PC-9 (cell line): ENCODE measurements at regions not wholly inside any gene's neighbourhood (a gene's known extent, or its start where the extent isn't known, plus 50 kb on each side); places are given as distances from the start of the nearest gene placed in this dataset.

Source experiments
- EZH2 ChIP-seq: fragments of 200-600 bp; sonication (generic); IDR thresholded peaks from 2 replicates; pipeline ENCODE4 v1.8.0; 2017; ENCODE audit warnings: antibody characterized with exemption, low read depth
- TF ChIP-seq, protein P1 (sequence below): fragments of 200-600 bp; sonication (generic); conservative IDR thresholded peaks from 2 replicates; pipeline ENCODE4 v1.6.1; 2017; ENCODE audit warnings: mixed run types, antibody characterized with exemption, mild to moderate bottlenecking, moderate library complexity

GRCh38 chr2:139769633-139770032 lies 989.4 kb upstream of the NXPH2 start:
- TF ChIP-seq, protein P1, sequence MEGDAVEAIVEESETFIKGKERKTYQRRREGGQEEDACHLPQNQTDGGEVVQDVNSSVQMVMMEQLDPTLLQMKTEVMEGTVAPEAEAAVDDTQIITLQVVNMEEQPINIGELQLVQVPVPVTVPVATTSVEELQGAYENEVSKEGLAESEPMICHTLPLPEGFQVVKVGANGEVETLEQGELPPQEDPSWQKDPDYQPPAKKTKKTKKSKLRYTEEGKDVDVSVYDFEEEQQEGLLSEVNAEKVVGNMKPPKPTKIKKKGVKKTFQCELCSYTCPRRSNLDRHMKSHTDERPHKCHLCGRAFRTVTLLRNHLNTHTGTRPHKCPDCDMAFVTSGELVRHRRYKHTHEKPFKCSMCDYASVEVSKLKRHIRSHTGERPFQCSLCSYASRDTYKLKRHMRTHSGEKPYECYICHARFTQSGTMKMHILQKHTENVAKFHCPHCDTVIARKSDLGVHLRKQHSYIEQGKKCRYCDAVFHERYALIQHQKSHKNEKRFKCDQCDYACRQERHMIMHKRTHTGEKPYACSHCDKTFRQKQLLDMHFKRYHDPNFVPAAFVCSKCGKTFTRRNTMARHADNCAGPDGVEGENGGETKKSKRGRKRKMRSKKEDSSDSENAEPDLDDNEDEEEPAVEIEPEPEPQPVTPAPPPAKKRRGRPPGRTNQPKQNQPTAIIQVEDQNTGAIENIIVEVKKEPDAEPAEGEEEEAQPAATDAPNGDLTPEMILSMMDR = no peak
- TF ChIP-seq EZH2 = no peak
